GM23248 (cell line): ENCODE measurements at regions not wholly inside any gene's neighbourhood (a gene's known extent, or its start where the extent isn't known, plus 50 kb on each side); places are given as distances from the start of the nearest gene placed in this dataset.
A peak's percentile ranks its signal among the peaks of the same experiment; 100 is the strongest.

Experiments used
- DNase-seq: peaks from one replicate; pipeline ENCODE4 v3.0.0-alpha.2; 2015
- H2AFZ ChIP-seq: fragments of 200-600 bp; sonication (generic); 2 replicates; pipeline ENCODE4 v1.6.1; 2016; ENCODE audit warnings: antibody characterized with exemption
- H3F3A ChIP-seq: fragments of 200-600 bp; sonication (generic); 2 replicates; pipeline ENCODE4 v1.6.1; 2016; ENCODE audit warnings: mild to moderate bottlenecking, antibody characterized with exemption, mixed run types; ENCODE audit not compliant: insufficient read depth
- H3K27ac ChIP-seq: fragments of 200-600 bp; sonication (generic); 2 replicates; pipeline ENCODE4 v1.5.1; 2016; ENCODE audit warnings: mild to moderate bottlenecking
- H3K27me3 ChIP-seq: fragments of 200-600 bp; sonication (generic); replicated peaks from 2 replicates; pipeline ENCODE4 v1.6.1; 2016; ENCODE audit warnings: mild to moderate bottlenecking; ENCODE audit not compliant: insufficient read depth
- H3K36me3 ChIP-seq: fragments of 200-600 bp; sonication (generic); 2 replicates; pipeline ENCODE4 v1.6.1; 2016; ENCODE audit warnings: low read depth, mild to moderate bottlenecking
- H3K4me1 ChIP-seq: fragments of 200-600 bp; sonication (generic); 2 replicates; pipeline ENCODE4 v1.6.1; 2016; ENCODE audit warnings: mild to moderate bottlenecking; ENCODE audit not compliant: insufficient read depth
- H3K4me2 ChIP-seq: fragments of 200-600 bp; sonication (generic); one replicate; pipeline ENCODE4 v1.6.1; 2016; ENCODE audit warnings: mild to moderate bottlenecking; ENCODE audit not compliant: unreplicated experiment
- H3K4me3 ChIP-seq: fragments of 200-600 bp; sonication (generic); 2 replicates; pipeline ENCODE4 v1.5.1; 2016; ENCODE audit warnings: mild to moderate bottlenecking
- H3K79me2 ChIP-seq: fragments of 200-600 bp; sonication (generic); 2 replicates; pipeline ENCODE4 v1.6.1; 2016; ENCODE audit warnings: mild to moderate bottlenecking; ENCODE audit not compliant: insufficient read depth
- H3K9ac ChIP-seq: fragments of 200-600 bp; sonication (generic); 2 replicates; pipeline ENCODE4 v1.6.1; 2016; ENCODE audit warnings: mild to moderate bottlenecking
- H3K9me2 ChIP-seq: fragments of 200-600 bp; sonication (generic); 2 replicates; pipeline ENCODE4 v1.6.1; 2016; ENCODE audit warnings: mixed run types, mild to moderate bottlenecking, moderate library complexity; ENCODE audit not compliant: insufficient read depth
- H3K9me3 ChIP-seq: fragments of 200-600 bp; sonication (generic); one replicate; pipeline ENCODE4 v1.6.1; 2017; ENCODE audit warnings: low read depth
- H4K20me1 ChIP-seq: fragments of 200-600 bp; sonication (generic); 2 replicates; pipeline ENCODE4 v1.6.0; 2016; ENCODE audit not compliant: insufficient read depth
- EZH2 ChIP-seq: fragments of 200-600 bp; sonication (generic); IDR thresholded peaks from 2 replicates; pipeline ENCODE4 v1.6.1; 2018; ENCODE audit warnings: antibody characterized with exemption, mild to moderate bottlenecking; ENCODE audit not compliant: insufficient read depth, poor library complexity, severe bottlenecking
- EZH2phosphoT487 ChIP-seq: fragments of 200-600 bp; sonication (generic); IDR thresholded peaks from 2 replicates; pipeline ENCODE4 v1.6.1; 2018; ENCODE audit warnings: antibody characterized with exemption, moderate library complexity, mild to moderate bottlenecking, low read depth; ENCODE audit not compliant: insufficient read depth
- WGBS, 2 experiments: methylation state at CpG; one replicate each; pipeline ENCODE4 v1.1.6; 2015 to 2017; ENCODE audit warnings: low lambda C conversion rate in 2 of 2, low coverage in 1 of 2; ENCODE audit errors: missing lambda C conversion rate in 2 of 2; 5-methylcytosine and 5-hydroxymethylcytosine counted together
- in situ Hi-C: fragments of 300-500 bp; cut with MboI; formaldehyde crosslinking; loops from 2 replicates; pipeline ENCODE4 v1.15.0; 2020

GRCh38 chr6:43873806-43874714 is 104.0 kb downstream of the VEGFA start:
- Histone ChIP-seq H3K4me3 (no peak overlapping the region), H3F3A (no peaks in the 10 kb centered on the region), H3K27me3 (0 out of 2 replicates have a peak, but pooled peaks cover 4% of the 10 kb centered on the region), H3K36me3 (no peaks in the 10 kb centered on the region), H3K4me2 (no peak overlapping the region), H3K4me1 (peaks cover 6% of the 10 kb centered on the region; the same call in 1 of the 2 replicates), H3K9ac (no peak overlapping the region), H4K20me1 (no peaks in the 10 kb centered on the region), H3K9me3 (no peaks in the 10 kb centered on the region), H3K9me2 (no peaks in the 10 kb centered on the region), H3K79me2 (no peaks in the 10 kb centered on the region), H2AFZ (no peak overlapping the region), H3K27ac (no peak overlapping the region)
- 84 to 86% methylated on average over 3 of the region's 3 CpGs for WGBS, 2 experiments
- in situ Hi-C loops, result no loop called here
- no peak for TF ChIP-seq EZH2phosphoT487
- TF ChIP-seq EZH2, result no peak
- no peak for DNase-seq

- peaks cover 6% of the 10 kb centered on the region; the same call in 1 of the 2 replicates for H3K4me1 ChIP-seq
- no peaks in the 10 kb centered on the region for H3F3A ChIP-seq
- no peak for DNase-seq
- H3K79me2 ChIP-seq, result no peaks in the 10 kb centered on the region
- no peak overlapping the region for H3K27ac ChIP-seq
- 0 out of 2 replicates have a peak, but pooled peaks cover 4% of the 10 kb centered on the region for H3K27me3 ChIP-seq
- no peak overlapping the region for H2AFZ ChIP-seq
- 95 to 97% methylated on average over 4 of the region's 4 CpGs for WGBS, 2 experiments
- H3K4me2 ChIP-seq, result no peak overlapping the region
- H3K9me2 ChIP-seq, result no peaks in the 10 kb centered on the region
- no peak for TF ChIP-seq EZH2
- no peak for TF ChIP-seq EZH2phosphoT487
- H3K9ac ChIP-seq, result no peak overlapping the region
- no peaks in the 10 kb centered on the region for H4K20me1 ChIP-seq
- no peak overlapping the region for H3K4me3 ChIP-seq
- in situ Hi-C loops, result no loop called here
- no peaks in the 10 kb centered on the region for H3K9me3 ChIP-seq
- H3K36me3 ChIP-seq, result no peaks in the 10 kb centered on the region
Observed at GRCh38 chr6:43871933-43872332, 101.9 kb downstream of the VEGFA start.

GRCh38 chr6:43871284-43871683 is 101.3 kb downstream of the VEGFA start:
- H2AFZ ChIP-seq, result no peak overlapping the region
- TF ChIP-seq EZH2, result no peak
- no peak for TF ChIP-seq EZH2phosphoT487
- no peak overlapping the region for H3K27ac ChIP-seq
- DNase-seq, result no peak
- peaks cover 6% of the 10 kb centered on the region; the same call in 1 of the 2 replicates for H3K4me1 ChIP-seq
- no peaks in the 10 kb centered on the region for H3K9me3 ChIP-seq
- no peaks in the 10 kb centered on the region for H3K9me2 ChIP-seq
- no peaks in the 10 kb centered on the region for H3K79me2 ChIP-seq
- no peak overlapping the region for H3K4me3 ChIP-seq
- in situ Hi-C loops, result no loop called here
- no peak overlapping the region for H3K9ac ChIP-seq
- no peaks in the 10 kb centered on the region for H4K20me1 ChIP-seq
- no peaks in the 10 kb centered on the region for H3F3A ChIP-seq
- H3K36me3 ChIP-seq, result no peaks in the 10 kb centered on the region
- H3K27me3 ChIP-seq, result 0 out of 2 replicates have a peak, but pooled peaks cover 4% of the 10 kb centered on the region
- no peak overlapping the region for H3K4me2 ChIP-seq
- WGBS, 2 experiments, result 77 to 88% methylated on average over 1 of the region's 1 CpG

GRCh38 chr6:43870660-43871061 is 100.7 kb downstream of the VEGFA start:
- Histone ChIP-seq H2AFZ (no peak overlapping the region), H3K9ac (no peak overlapping the region), H3K4me1 (peaks cover 6% of the 10 kb centered on the region; the same call in 1 of the 2 replicates), H3K36me3 (no peaks in the 10 kb centered on the region), H3F3A (no peaks in the 10 kb centered on the region), H3K9me2 (no peaks in the 10 kb centered on the region), H3K4me3 (no peak overlapping the region), H3K4me2 (no peak overlapping the region), H3K9me3 (no peaks in the 10 kb centered on the region), H3K27me3 (0 out of 2 replicates have a peak, but pooled peaks cover 4% of the 10 kb centered on the region), H3K79me2 (no peaks in the 10 kb centered on the region), H4K20me1 (no peaks in the 10 kb centered on the region), H3K27ac (no peak overlapping the region)
- 44 to 50% methylated on average over 3 of the region's 3 CpGs for WGBS, 2 experiments
- in situ Hi-C loops, result no loop called here
- TF ChIP-seq EZH2 (no peak), EZH2phosphoT487 (no peak)
- peak; percentile 45 for DNase-seq
